Suprapubic skin (tissue), 4 donors: ENCODE measurements at regions not wholly inside any gene's neighbourhood (a gene's known extent, or its start where the extent isn't known, plus 50 kb on each side); places are given as distances from the start of the nearest gene placed in this dataset.

Experiments
- EP300 ChIP-seq: sonication (generic); formaldehyde crosslinking; IDR thresholded peaks from one replicate; pipeline ENCODE4 v1.6.1; 2017; ENCODE audit warnings: antibody characterized with exemption
- POLR2A ChIP-seq, 2 donors: fragments of 450-650 bp; IDR thresholded peaks; one replicate each; pipeline ENCODE4 v1.6.1; 2017; ENCODE audit warnings: antibody characterized with exemption in 2 of 2, mild to moderate bottlenecking in 2 of 2, moderate library complexity in 2 of 2
- POLR2AphosphoS5 ChIP-seq, 3 donors: sonication (generic); formaldehyde crosslinking; IDR thresholded peaks; one replicate each; pipeline ENCODE4 v1.6.1; 2017; ENCODE audit warnings: antibody characterized with exemption in 3 of 3
- TF ChIP-seq, protein P1 (sequence below), 2 donors: fragments of 200-600 bp in 1 of 2; fragments of 450-650 bp in 1 of 2; sonication (generic) in 1 of 2; IDR thresholded peaks; one replicate each; pipeline ENCODE4 v1.5.1; 2016 to 2019; ENCODE audit warnings: antibody characterized with exemption in 2 of 2, mild to moderate bottlenecking in 1 of 2, moderate library complexity in 1 of 2

DNA sequence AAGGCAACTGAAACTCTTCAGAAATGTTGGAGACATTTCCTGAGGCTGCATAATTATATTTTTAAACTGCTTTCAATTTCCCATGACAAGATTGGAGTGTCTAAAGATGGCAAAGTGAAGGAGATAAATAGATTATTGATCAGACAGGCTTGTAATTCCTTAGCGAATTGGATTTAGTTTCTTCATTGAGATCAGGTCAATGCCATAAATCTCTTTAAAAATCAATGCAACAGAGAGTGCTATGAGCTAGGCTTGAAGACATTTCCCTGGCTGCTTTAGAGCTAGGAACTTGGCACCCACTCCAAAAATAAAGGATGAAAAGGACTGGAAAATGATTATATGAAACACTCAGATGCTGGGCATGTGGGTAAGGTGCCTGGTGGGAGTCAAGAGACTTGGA, 828.4 kb downstream of the TLR4 start:
- TF ChIP-seq, protein P1, sequence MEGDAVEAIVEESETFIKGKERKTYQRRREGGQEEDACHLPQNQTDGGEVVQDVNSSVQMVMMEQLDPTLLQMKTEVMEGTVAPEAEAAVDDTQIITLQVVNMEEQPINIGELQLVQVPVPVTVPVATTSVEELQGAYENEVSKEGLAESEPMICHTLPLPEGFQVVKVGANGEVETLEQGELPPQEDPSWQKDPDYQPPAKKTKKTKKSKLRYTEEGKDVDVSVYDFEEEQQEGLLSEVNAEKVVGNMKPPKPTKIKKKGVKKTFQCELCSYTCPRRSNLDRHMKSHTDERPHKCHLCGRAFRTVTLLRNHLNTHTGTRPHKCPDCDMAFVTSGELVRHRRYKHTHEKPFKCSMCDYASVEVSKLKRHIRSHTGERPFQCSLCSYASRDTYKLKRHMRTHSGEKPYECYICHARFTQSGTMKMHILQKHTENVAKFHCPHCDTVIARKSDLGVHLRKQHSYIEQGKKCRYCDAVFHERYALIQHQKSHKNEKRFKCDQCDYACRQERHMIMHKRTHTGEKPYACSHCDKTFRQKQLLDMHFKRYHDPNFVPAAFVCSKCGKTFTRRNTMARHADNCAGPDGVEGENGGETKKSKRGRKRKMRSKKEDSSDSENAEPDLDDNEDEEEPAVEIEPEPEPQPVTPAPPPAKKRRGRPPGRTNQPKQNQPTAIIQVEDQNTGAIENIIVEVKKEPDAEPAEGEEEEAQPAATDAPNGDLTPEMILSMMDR (IDR thresholded peaks at IDR 0.05) = no peak
- TF ChIP-seq POLR2AphosphoS5 (IDR thresholded peaks at IDR 0.05) = no peak
- TF ChIP-seq POLR2A (IDR thresholded peaks at IDR 0.05) = no peak
- TF ChIP-seq EP300 = no peak
